IMR-90 (cell line): ENCODE measurements at regions not wholly inside any gene's neighbourhood (a gene's known extent, or its start where the extent isn't known, plus 50 kb on each side); places are given as distances from the start of the nearest gene placed in this dataset.

Source experiments
- ATAC-seq: fragments of 200-7000 bp; cut with Tn5 transposase; 2 replicates; pipeline ENCODE4 v1.9.1; 2020; ENCODE audit warnings: low read depth, mild to moderate bottlenecking, moderate library complexity
- BruUV-seq: library from RNA; stranded (reverse); fragments of 400-500 nt; replicated peaks from 2 replicates; lab custom pipeline; 2021; lab: Mats Ljungman, UMichigan
- CTCF ChIA-PET: fragments of 300-600 bp; formaldehyde crosslinking; extraction: SDS; loops from one replicate; lab custom pipeline; 2021; ENCODE audit warnings: antibody characterized with exemption; lab: Yijun Ruan, JAX
- POLR2A ChIA-PET: fragments of 300-600 bp; sonication (Branson Sonifier 250); formaldehyde crosslinking; loops from one replicate; lab custom pipeline; 2022; ENCODE audit warnings: antibody characterized with exemption; ENCODE audit not compliant: unreplicated experiment; lab: Charles Lee
- DNase-seq: peaks from one replicate; pipeline ENCODE4 v3.0.0; 2013
- H2AFZ ChIP-seq: replicated peaks from 2 replicates; pipeline ENCODE3; 2013; ENCODE audit warnings: low read length, mild to moderate bottlenecking; ENCODE audit not compliant: poor library complexity
- H2AK5ac ChIP-seq: 2 replicates; pipeline ENCODE4 v1.6.1; 2013; ENCODE audit warnings: low read depth, low read length, inconsistent platforms
- H2AK9ac ChIP-seq: replicated peaks from 2 replicates; pipeline ENCODE3; 2013; ENCODE audit warnings: mild to moderate bottlenecking, low read depth, low read length, moderate library complexity; ENCODE audit not compliant: poor library complexity
- H2BK120ac ChIP-seq: 2 replicates; pipeline ENCODE4 v1.6.1; 2013; ENCODE audit warnings: low read depth, low read length, inconsistent platforms
- H2BK15ac ChIP-seq: 3 replicates; pipeline ENCODE4 v1.6.1; 2013; ENCODE audit warnings: low read depth, low read length, inconsistent platforms
- H2BK20ac ChIP-seq: 2 replicates; pipeline ENCODE4 v1.6.1; 2013; ENCODE audit warnings: low read depth, mild to moderate bottlenecking, inconsistent platforms, low read length, moderate library complexity
- H2BK5ac ChIP-seq: 2 replicates; pipeline ENCODE4 v1.6.1; 2013; ENCODE audit warnings: mild to moderate bottlenecking, low read depth, low read length, inconsistent platforms; ENCODE audit not compliant: poor library complexity, severe bottlenecking
- H3K14ac ChIP-seq: replicated peaks from 2 replicates; pipeline ENCODE4 v1.6.1; 2013; ENCODE audit warnings: low read depth, low read length, inconsistent platforms
- H3K18ac ChIP-seq: 2 replicates; pipeline ENCODE4 v1.6.1; 2013; ENCODE audit warnings: low read depth, low read length, control low read depth
- H3K23ac ChIP-seq: 2 replicates; pipeline ENCODE4 v1.6.1; 2013; ENCODE audit warnings: low read depth, low read length, inconsistent platforms
- H3K27ac ChIP-seq: 2 replicates; pipeline ENCODE4 v1.5.1; 2013; ENCODE audit warnings: mild to moderate bottlenecking, control low read depth, low read length; ENCODE audit not compliant: insufficient read depth
- H3K27me3 ChIP-seq: 2 replicates; pipeline ENCODE4 v1.6.1; 2013; ENCODE audit warnings: low read length; ENCODE audit not compliant: control insufficient read depth, insufficient read depth
- H3K36me3 ChIP-seq: 2 replicates; pipeline ENCODE4 v1.6.1; 2013; ENCODE audit warnings: low read length, mixed read lengths; ENCODE audit not compliant: control insufficient read depth, insufficient read depth
- H3K4ac ChIP-seq: 2 replicates; pipeline ENCODE4 v1.6.1; 2013; ENCODE audit warnings: low read depth, low read length, inconsistent platforms
- H3K4me1 ChIP-seq: 2 replicates; pipeline ENCODE4 v1.6.1; 2013; ENCODE audit warnings: low read length, mixed read lengths; ENCODE audit not compliant: control insufficient read depth, insufficient read depth
- H3K4me2 ChIP-seq: 2 replicates; pipeline ENCODE4 v1.6.1; 2013; ENCODE audit warnings: low read depth, mild to moderate bottlenecking, control low read depth, low read length, moderate library complexity
- H3K4me3 ChIP-seq: 2 replicates; pipeline ENCODE4 v1.5.1; 2013; ENCODE audit warnings: low read depth, mild to moderate bottlenecking, control low read depth, low read length, moderate library complexity; ENCODE audit not compliant: insufficient read depth
- H3K56ac ChIP-seq: 2 replicates; pipeline ENCODE4 v1.6.1; 2013; ENCODE audit warnings: low read length, inconsistent platforms; ENCODE audit not compliant: insufficient read depth; ENCODE audit errors: extremely low read depth
- H3K79me1 ChIP-seq, 2 experiments: 2 replicates each; pipeline ENCODE4 v1.6.1; 2013; ENCODE audit warnings: low read length in 2 of 2, inconsistent platforms in 1 of 2, low read depth in 1 of 2
- H3K9ac ChIP-seq: 2 replicates; pipeline ENCODE4 v1.6.1; 2013; ENCODE audit warnings: low read depth, low read length, control low read depth
- H3K9me1 ChIP-seq: 2 replicates; pipeline ENCODE4 v1.6.1; 2013; ENCODE audit warnings: low read length, inconsistent platforms; ENCODE audit not compliant: insufficient read depth
- H3K9me3 ChIP-seq: 2 replicates; pipeline ENCODE4 v1.6.1; 2013; ENCODE audit warnings: low read length; ENCODE audit not compliant: control insufficient read depth, insufficient read depth
- H4K20me1 ChIP-seq: 2 replicates; pipeline ENCODE4 v1.6.1; 2013; ENCODE audit warnings: low read length, inconsistent platforms; ENCODE audit not compliant: insufficient read depth
- H4K5ac ChIP-seq: 2 replicates; pipeline ENCODE4 v1.6.1; 2013; ENCODE audit warnings: mild to moderate bottlenecking, low read depth, low read length, control low read depth
- H4K8ac ChIP-seq, 2 experiments: 2 replicates each; pipeline ENCODE4 v1.6.1; 2013; ENCODE audit warnings: low read depth in 2 of 2, low read length in 2 of 2, control low read depth in 1 of 2, inconsistent platforms in 1 of 2
- H4K91ac ChIP-seq: 2 replicates; pipeline ENCODE4 v1.6.1; 2013; ENCODE audit warnings: low read depth, low read length, inconsistent platforms; ENCODE audit not compliant: insufficient read depth
- CHD1 ChIP-seq: IDR thresholded peaks from 2 replicates; pipeline ENCODE4 v1.6.1; 2012; ENCODE audit warnings: low read depth, low read length, improper control_type of control experiment
- CTCF ChIP-seq: conservative IDR thresholded peaks from 2 replicates; pipeline ENCODE4 v1.5.1; 2012; ENCODE audit warnings: mild to moderate bottlenecking, low read depth, low read length, improper control_type of control experiment
- MAFK ChIP-seq: IDR thresholded peaks from 2 replicates; pipeline ENCODE4 v1.6.1; 2012; ENCODE audit warnings: low read depth, low read length, improper control_type of control experiment
- POLR2A ChIP-seq: IDR thresholded peaks from 2 replicates; pipeline ENCODE4 v1.6.1; 2012; ENCODE audit warnings: mild to moderate bottlenecking, low read depth, low read length
- RAD21 ChIP-seq: IDR thresholded peaks from 2 replicates; pipeline ENCODE4 v1.6.1; 2012; ENCODE audit warnings: low read length, improper control_type of control experiment
- RCOR1 ChIP-seq: IDR thresholded peaks from 2 replicates; pipeline ENCODE4 v1.6.1; 2012; ENCODE audit warnings: mild to moderate bottlenecking, low read length, improper control_type of control experiment; ENCODE audit not compliant: insufficient replicate concordance
- SMC3 ChIP-seq: fragments of 150-350 bp; IDR thresholded peaks from 2 replicates; pipeline ENCODE4 v1.6.1; 2016; ENCODE audit warnings: low read depth, mild to moderate bottlenecking, antibody characterized with exemption, low read length, moderate library complexity
- WGBS, 2 experiments: methylation state at CpG; one replicate each; pipeline versions ENCODE4 v1.1.5 to v1.1.7; 2013; ENCODE audit warnings: missing lambda C conversion rate in 2 of 2; ENCODE audit not compliant: insufficient read length in 1 of 2; ENCODE audit errors: extremely low coverage in 2 of 2; 5-methylcytosine and 5-hydroxymethylcytosine counted together
- dilution Hi-C: fragments of 300-500 bp; cut with HindIII; formaldehyde crosslinking; loops from one replicate; pipeline ENCODE4 v1.14.3; 2018; ENCODE audit warnings: low sequenced_read_pairs; ENCODE audit not compliant: unreplicated experiment
- in situ Hi-C: fragments of 300-500 bp; cut with MboI; formaldehyde crosslinking; loops from 3 replicates; pipeline ENCODE4 v1.14.3; 2019; ENCODE audit warnings: low sequenced_read_pairs, inconsistent platforms, mixed read lengths
- intact Hi-C: fragments of 100-400 bp; cut with micrococcal nuclease; formaldehyde crosslinking; loops from 2 replicates; pipeline ENCODE4 v1.10.0; 2022
- TF ChIP-seq, protein P1 (sequence below): fragments of 150-350 bp; IDR thresholded peaks from 2 replicates; pipeline ENCODE4 v1.6.1; 2016; ENCODE audit warnings: low read depth, mild to moderate bottlenecking, low read length, moderate library complexity, borderline replicate concordance

- no peaks in the 10 kb centered on the region for H3K9me3 ChIP-seq
Measured at GRCh38 chr13:99806671-99807070, 164.9 kb downstream of the ZIC5 start.

More at GRCh38 chr13:99806671-99807070, 164.9 kb downstream of the ZIC5 start:
- Histone ChIP-seq H2AK5ac (no peak overlapping the region), H4K20me1 (no peaks in the 10 kb centered on the region), H2BK20ac (no peak overlapping the region), H3K27ac (no peak overlapping the region), H2AK9ac (no peak overlapping the region), H3K4me3 (no peak overlapping the region), H3K56ac (no peak overlapping the region), H3K79me1 (no peaks in the 10 kb centered on the region), H3K23ac (no peak overlapping the region), H3K9me1 (no peaks in the 10 kb centered on the region; the same call in 1 of the 2 replicates), H3K9ac (no peak overlapping the region), H4K8ac (no peak overlapping the region), H3K4me2 (no peak overlapping the region), H2AFZ (no peak overlapping the region), H2BK120ac (no peak overlapping the region), H3K36me3 (no peaks in the 10 kb centered on the region), H4K91ac (no peak overlapping the region), H4K5ac (no peak overlapping the region), H2BK5ac (no peak overlapping the region), H3K27me3 (no peaks in the 10 kb centered on the region; the same call in 1 of the 2 replicates), H2BK15ac (no peak overlapping the region), H3K18ac (no peak overlapping the region), H3K4ac (no peak overlapping the region), H3K4me1 (no peaks in the 10 kb centered on the region), H3K14ac (no peak overlapping the region)
- dilution Hi-C loops, result no loop called here
- WGBS, 2 experiments, result no CpG with 5 or more reads among the region's 4 CpGs
- TF ChIP-seq RCOR1 (no peak), RAD21 (no peak), CHD1 (no peak), POLR2A (no peak), MAFK (no peak), CTCF (no peak), SMC3 (no peak)
- TF ChIP-seq, protein P1, sequence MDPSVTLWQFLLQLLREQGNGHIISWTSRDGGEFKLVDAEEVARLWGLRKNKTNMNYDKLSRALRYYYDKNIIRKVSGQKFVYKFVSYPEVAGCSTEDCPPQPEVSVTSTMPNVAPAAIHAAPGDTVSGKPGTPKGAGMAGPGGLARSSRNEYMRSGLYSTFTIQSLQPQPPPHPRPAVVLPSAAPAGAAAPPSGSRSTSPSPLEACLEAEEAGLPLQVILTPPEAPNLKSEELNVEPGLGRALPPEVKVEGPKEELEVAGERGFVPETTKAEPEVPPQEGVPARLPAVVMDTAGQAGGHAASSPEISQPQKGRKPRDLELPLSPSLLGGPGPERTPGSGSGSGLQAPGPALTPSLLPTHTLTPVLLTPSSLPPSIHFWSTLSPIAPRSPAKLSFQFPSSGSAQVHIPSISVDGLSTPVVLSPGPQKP, result no peak
- intact Hi-C loops, result loop anchor here (10.0 kb wide), 1 partner anchor 362 kb away; no protein-coding TSS in a partner anchor
- in situ Hi-C loops, result no loop called here
- ChIA-PET CTCF (no interaction called here), POLR2A (no interaction called here)
- no TSS peak for BruUV-seq
- ATAC-seq, result no peak
- DNase-seq, result no peak
